Spinal cord (tissue), 9 donors: ENCODE measurements at regions not wholly inside any gene's neighbourhood (a gene's known extent, or its start where the extent isn't known, plus 50 kb on each side); places are given as distances from the start of the nearest gene placed in this dataset.

ENCODE experiments used
- DNase-seq, 6 donors: peaks; one replicate each; pipeline versions ENCODE4 v3.0.0 to v3.0.0-alpha.2; 2013 to 2015; ENCODE audit warnings: low spot score in 6 of 6, low read depth in 4 of 6
- H3K27ac ChIP-seq: one replicate; pipeline ENCODE4 v1.5.1; 2013; ENCODE audit warnings: low read depth, low read length, control low read depth
- H3K27me3 ChIP-seq: one replicate; pipeline ENCODE4 v1.6.1; 2013; ENCODE audit warnings: low read length; ENCODE audit not compliant: control insufficient read depth, insufficient read depth
- H3K36me3 ChIP-seq: one replicate; pipeline ENCODE4 v1.6.1; 2013; ENCODE audit warnings: low read length; ENCODE audit not compliant: control insufficient read depth, insufficient read depth
- H3K4me1 ChIP-seq: one replicate; pipeline ENCODE4 v1.6.1; 2013; ENCODE audit warnings: low read length; ENCODE audit not compliant: control insufficient read depth, insufficient read depth
- H3K4me3 ChIP-seq: one replicate; pipeline ENCODE4 v1.5.1; 2013; ENCODE audit warnings: low read depth, low read length, control low read depth
- H3K9me3 ChIP-seq: one replicate; pipeline ENCODE4 v1.6.1; 2013; ENCODE audit warnings: low read length; ENCODE audit not compliant: control insufficient read depth, insufficient read depth
- WGBS: methylation state at CpG from one replicate; pipeline ENCODE4 v1.1.5; 2013; ENCODE audit warnings: missing lambda C conversion rate; ENCODE audit not compliant: insufficient coverage; 5-methylcytosine and 5-hydroxymethylcytosine counted together
- donor health status: healthy.

DNA sequence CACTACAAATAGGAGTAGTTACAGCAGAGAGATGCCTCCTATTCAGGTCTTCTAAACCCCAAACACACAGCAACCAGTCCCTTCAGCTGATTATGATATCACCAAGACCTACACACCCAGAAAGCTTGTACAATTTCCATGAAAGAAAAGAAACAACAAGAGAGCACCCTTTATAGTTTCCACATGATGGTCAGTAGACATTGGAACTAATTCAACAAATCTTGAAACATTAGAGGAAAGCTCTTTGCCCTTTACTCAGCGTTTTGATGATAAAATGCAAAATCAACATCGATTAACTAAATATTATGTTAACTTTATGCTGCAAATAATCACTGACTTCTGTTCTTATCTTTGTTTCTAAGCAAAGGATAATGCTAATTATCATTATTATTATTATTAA is 393.6 kb upstream of the ID2 start:
- H3K4me1 ChIP-seq: no peaks in the 10 kb centered on the region
- H3K27me3 ChIP-seq: no peaks in the 10 kb centered on the region
- DNase-seq: no peak
- WGBS: no CpG with 5 or more reads among the region's 2 CpGs
- no peak overlapping the region for H3K27ac ChIP-seq
- H3K36me3 ChIP-seq: no peaks in the 10 kb centered on the region
- no peaks in the 10 kb centered on the region for H3K9me3 ChIP-seq
- no peak overlapping the region for H3K4me3 ChIP-seq

DNA sequence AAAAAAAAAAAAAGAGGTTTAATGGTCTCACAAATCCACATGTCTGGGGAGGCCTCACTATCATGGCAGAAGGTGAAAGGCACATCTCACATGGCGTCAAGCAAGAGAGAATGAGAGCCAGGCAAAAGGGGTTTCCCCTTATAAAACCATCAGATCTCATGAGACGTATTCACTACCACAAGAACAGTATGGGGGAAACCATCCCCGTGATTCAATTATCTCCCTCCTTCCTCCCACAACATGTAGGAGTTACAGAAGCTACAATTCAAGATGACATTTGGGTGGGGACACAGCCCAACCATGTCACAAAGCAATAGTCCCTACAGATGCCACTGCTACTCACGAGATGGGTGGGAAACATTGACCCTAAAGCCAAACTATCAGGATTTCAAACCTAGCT is 392.7 kb upstream of the ID2 start:
- no peak for DNase-seq
- no peaks in the 10 kb centered on the region for H3K36me3 ChIP-seq
- H3K4me3 ChIP-seq: no peak overlapping the region
- WGBS: 100% methylated on average over 2 of the region's 4 CpGs
- no peaks in the 10 kb centered on the region for H3K27me3 ChIP-seq
- H3K27ac ChIP-seq: no peak overlapping the region
- H3K4me1 ChIP-seq: no peaks in the 10 kb centered on the region
- H3K9me3 ChIP-seq: no peaks in the 10 kb centered on the region

DNA sequence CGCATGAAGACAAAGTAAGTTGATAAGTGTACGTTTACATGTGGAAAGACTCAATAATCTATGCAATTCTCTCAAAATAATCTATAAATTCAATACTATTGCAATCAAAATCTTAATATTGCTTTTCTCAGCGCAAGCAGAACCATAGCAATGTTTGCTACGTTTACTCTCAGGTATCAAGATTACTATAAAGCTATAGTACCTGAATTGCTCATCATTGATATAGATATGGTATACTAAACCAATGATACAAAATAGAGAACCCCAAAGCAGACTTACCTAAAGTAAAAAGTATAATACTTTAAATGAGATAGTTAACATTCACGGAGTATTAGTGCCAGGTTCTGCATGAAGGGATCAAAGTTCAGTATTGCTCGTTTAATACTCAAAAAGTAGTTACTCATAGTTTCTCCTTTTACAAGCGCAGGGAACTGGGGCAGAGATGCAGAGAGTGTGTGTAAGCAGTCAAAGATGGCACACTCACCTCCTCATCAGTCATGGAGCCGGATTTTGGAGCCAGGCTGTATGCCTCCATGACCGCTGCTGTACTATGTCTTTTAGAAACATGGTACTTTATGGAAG is 391.0 kb upstream of the ID2 start:
- no peaks in the 10 kb centered on the region for H3K36me3 ChIP-seq
- DNase-seq: no peak
- WGBS: 100% methylated on average over 1 of the region's 9 CpGs
- H3K9me3 ChIP-seq: no peaks in the 10 kb centered on the region
- no peaks in the 10 kb centered on the region for H3K4me1 ChIP-seq
- H3K27me3 ChIP-seq: no peaks in the 10 kb centered on the region
- H3K27ac ChIP-seq: no peak overlapping the region
- no peak overlapping the region for H3K4me3 ChIP-seq

DNA sequence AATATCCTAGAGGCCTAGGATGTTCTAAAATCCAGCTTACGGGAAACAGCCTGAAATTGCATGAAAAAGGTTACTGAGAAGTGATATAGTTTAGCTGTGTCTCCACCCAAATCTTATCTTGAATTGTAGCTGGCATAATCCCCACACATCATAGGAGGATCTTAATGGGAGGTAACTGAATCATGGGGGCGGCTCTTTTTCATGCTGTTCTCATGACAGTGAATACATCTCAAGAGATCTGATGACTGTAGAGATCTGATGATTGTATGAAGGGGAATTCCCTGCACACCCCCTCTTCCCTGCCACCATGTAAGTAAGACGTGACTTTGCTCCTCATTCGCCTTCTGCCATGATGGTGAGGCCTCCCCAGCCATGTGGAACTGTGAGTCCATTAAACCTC is 385.6 kb upstream of the ID2 start:
- DNase-seq: no peak
- H3K4me1 ChIP-seq: no peaks in the 10 kb centered on the region
- no peak overlapping the region for H3K4me3 ChIP-seq
- no peaks in the 10 kb centered on the region for H3K36me3 ChIP-seq
- H3K9me3 ChIP-seq: no peaks in the 10 kb centered on the region
- H3K27ac ChIP-seq: no peak overlapping the region
- WGBS: 70% methylated on average over 2 of the region's 4 CpGs
- no peaks in the 10 kb centered on the region for H3K27me3 ChIP-seq

DNA sequence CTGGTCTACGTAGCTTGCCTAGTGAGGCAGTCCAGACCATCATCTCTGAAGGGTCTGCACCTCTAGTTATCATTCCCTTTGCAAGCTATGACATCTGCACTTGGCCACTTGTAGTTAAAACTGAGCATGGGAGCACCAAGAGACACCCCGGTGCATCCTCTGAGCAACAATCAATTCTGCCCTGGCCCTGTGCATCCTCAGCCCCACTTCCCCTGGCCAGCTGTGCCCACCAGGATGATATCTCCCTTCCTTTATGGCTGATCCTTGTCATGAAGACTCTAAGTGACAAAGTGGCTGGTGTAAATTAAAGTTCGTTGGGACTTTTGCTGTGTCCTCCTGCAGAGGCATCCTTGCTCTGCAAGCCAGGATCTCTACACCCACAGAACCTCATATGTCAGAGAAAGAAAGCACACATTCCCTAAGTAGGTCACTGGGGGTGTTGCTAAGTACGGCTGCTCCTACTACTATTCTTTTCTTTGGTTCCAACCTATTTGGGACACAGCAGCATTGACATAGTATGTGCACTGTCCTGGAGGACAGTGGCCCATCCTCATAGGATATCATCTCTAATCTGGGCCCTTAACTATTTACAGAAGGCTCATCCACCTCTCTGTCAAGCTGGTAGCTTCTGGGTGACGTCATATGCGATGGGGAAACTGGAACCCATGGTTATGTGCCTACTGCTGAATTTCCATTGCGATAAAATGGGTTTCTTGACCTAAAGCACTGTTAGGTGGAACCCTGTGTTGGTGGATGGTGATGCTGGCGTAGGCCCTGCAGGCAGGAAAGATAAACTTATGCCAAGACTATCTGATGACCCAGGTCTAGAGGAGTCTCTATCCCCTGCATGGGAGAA is 384.3 kb upstream of the ID2 start:
- Histone ChIP-seq H3K36me3 (no peaks in the 10 kb centered on the region), H3K27me3 (no peaks in the 10 kb centered on the region), H3K4me1 (no peaks in the 10 kb centered on the region), H3K4me3 (no peak overlapping the region), H3K9me3 (no peaks in the 10 kb centered on the region), H3K27ac (no peak overlapping the region)
- no peak for DNase-seq
- WGBS: 100% methylated on average over 6 of the region's 8 CpGs

DNA sequence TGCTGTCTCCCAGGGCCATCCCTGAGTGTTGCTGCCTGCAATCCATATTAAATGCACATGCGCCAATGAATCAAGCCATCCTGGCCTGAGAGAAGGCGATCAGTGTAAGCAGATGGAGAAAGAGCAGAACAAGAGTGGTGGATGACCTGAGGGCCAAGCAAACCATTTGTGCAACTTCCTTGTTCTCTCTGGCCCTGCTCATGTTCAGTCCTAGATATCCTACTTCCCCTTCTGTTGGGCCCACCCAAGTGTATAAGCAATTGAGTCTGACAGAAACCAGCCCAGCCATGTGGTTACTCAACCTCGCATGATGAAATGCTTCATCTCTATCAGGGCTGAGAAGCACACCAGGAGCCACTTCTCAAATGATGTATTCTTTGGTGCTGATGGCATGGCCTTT is 383.1 kb upstream of the ID2 start:
- H3K4me3 ChIP-seq: no peak overlapping the region
- no peaks in the 10 kb centered on the region for H3K36me3 ChIP-seq
- no peaks in the 10 kb centered on the region for H3K27me3 ChIP-seq
- DNase-seq: no peak
- no peaks in the 10 kb centered on the region for H3K9me3 ChIP-seq
- H3K27ac ChIP-seq: no peak overlapping the region
- no peaks in the 10 kb centered on the region for H3K4me1 ChIP-seq
- 78% methylated on average over 3 of the region's 3 CpGs for WGBS

DNA sequence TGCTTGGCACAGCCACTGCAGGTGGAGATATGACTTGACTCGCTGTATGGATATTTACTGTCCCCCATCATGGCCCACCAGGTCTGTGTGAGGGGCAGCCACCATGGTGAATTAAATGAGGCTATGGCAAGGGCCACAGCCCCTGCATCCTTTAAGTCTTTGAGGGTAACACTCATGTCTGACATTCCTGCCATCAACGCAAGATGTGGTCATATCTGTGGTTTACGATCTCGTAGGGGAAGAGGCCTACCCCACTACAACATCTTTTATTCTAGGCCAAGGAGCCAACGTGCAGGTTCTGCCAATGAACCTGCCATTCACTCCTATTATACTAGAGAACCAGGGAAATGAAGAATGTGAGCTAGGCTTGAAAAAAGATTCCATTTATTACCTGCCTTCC is 381.6 kb upstream of the ID2 start:
- H3K27me3 ChIP-seq: no peaks in the 10 kb centered on the region
- no peak overlapping the region for H3K4me3 ChIP-seq
- H3K4me1 ChIP-seq: no peaks in the 10 kb centered on the region
- no peaks in the 10 kb centered on the region for H3K36me3 ChIP-seq
- no CpG with 5 or more reads among the region's 5 CpGs for WGBS
- no peak overlapping the region for H3K27ac ChIP-seq
- no peaks in the 10 kb centered on the region for H3K9me3 ChIP-seq
- no peak for DNase-seq

DNA sequence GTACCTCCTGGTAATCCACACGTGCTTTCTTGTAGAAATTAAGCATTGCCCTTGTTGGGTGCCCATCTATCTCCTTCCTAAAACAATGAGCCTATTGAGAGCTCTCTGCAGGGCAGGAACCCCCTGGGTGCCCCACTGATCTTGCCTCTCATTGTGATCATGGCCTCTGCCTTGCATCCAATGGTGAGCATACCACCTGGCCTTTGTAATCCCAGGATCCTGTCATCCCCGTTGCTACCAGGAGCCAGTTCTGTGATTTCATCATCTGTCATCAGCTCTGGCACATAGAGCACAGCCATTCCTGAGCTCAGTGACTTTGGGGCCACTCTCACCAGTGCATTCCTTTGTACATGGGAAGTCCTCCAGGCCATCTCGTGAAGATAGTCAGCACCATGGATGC is 381.0 kb upstream of the ID2 start:
- H3K4me3 ChIP-seq: no peak overlapping the region
- H3K27ac ChIP-seq: no peak overlapping the region
- H3K4me1 ChIP-seq: no peaks in the 10 kb centered on the region
- no peaks in the 10 kb centered on the region for H3K27me3 ChIP-seq
- 76% methylated on average over 3 of the region's 3 CpGs for WGBS
- H3K9me3 ChIP-seq: no peaks in the 10 kb centered on the region
- no peaks in the 10 kb centered on the region for H3K36me3 ChIP-seq
- no peak for DNase-seq

DNA sequence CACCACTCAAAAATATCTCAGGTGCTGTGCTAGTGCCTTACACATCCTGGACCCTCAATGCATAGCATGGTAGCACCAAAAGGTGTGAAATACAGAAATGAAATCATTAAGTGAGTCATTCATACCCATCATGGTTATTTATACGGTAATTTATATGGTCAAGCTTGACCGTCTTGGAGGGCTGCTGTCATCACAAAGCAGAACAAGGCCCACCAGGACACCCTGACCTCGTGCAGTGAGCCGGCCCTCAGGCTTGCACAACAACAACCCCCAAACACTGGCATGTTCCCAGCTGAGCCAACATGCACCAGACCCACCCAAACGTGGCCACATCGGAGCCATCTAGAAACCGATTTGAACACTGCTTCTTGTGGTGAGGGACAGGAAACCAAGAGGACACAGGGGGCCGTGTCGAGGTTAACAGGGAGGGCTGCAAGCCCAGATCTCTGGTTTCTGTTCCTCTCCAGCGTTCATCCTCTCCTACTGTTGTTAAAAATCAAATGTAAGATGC is 378.5 kb upstream of the ID2 start:
- Histone ChIP-seq H3K36me3 (no peaks in the 10 kb centered on the region), H3K27ac (no peak overlapping the region), H3K4me1 (no peaks in the 10 kb centered on the region), H3K4me3 (no peak overlapping the region), H3K27me3 (no peaks in the 10 kb centered on the region), H3K9me3 (no peaks in the 10 kb centered on the region)
- 76% methylated on average over 3 of the region's 10 CpGs for whole genome bisulfite sequencing
- DNase-seq: no peak
